ENCODE measurements at regions not wholly inside any gene's neighbourhood (a gene's known extent, or its start where the extent isn't known, plus 50 kb on each side); places are given as distances from the start of the nearest gene placed in this dataset.
"Not testable (repeated sequence)": the region's sequence is repeated elsewhere in the genome, so short reads cannot be mapped to it uniquely, and the experiment has no call there.

- DNase-seq, H3K27ac Mint-ChIP-seq, H3K4me3 Mint-ChIP-seq, H3K27me3 Mint-ChIP-seq, POLR2A ChIA-PET, H3K4me1 Mint-ChIP-seq, ATAC-seq, H3K36me3 Mint-ChIP-seq, H3K9me3 Mint-ChIP-seq: not testable (repeated sequence)
These were observed 130.2 kb downstream of the ATP6V0E2 start for GRCh38 chr7:150003973-150004372.

- H3K4me1 Mint-ChIP-seq, H3K4me3 Mint-ChIP-seq, H3K9me3 Mint-ChIP-seq, H3K36me3 Mint-ChIP-seq, ATAC-seq, POLR2A ChIA-PET, DNase-seq, H3K27me3 Mint-ChIP-seq, H3K27ac Mint-ChIP-seq: not testable (repeated sequence)
These were observed 131.1 kb downstream of the ATP6V0E2 start for GRCh38 chr7:150004843-150005242.

- H3K27ac Mint-ChIP-seq, DNase-seq, H3K4me1 Mint-ChIP-seq, H3K4me3 Mint-ChIP-seq, ATAC-seq, H3K36me3 Mint-ChIP-seq, H3K9me3 Mint-ChIP-seq, POLR2A ChIA-PET, H3K27me3 Mint-ChIP-seq: not testable (repeated sequence)
These were observed 136.0 kb downstream of the ATP6V0E2 start for GRCh38 chr7:150009620-150010303.

- H3K27me3 Mint-ChIP-seq, POLR2A ChIA-PET, H3K27ac Mint-ChIP-seq, H3K36me3 Mint-ChIP-seq, DNase-seq, H3K4me1 Mint-ChIP-seq, H3K9me3 Mint-ChIP-seq, H3K4me3 Mint-ChIP-seq, ATAC-seq: not testable (repeated sequence)
These were observed 143.0 kb downstream of the ATP6V0E2 start for GRCh38 chr7:150016651-150017189.

- H3K4me1 Mint-ChIP-seq, DNase-seq, H3K27me3 Mint-ChIP-seq, ATAC-seq, H3K9me3 Mint-ChIP-seq, POLR2A ChIA-PET, H3K27ac Mint-ChIP-seq, H3K36me3 Mint-ChIP-seq, H3K4me3 Mint-ChIP-seq: not testable (repeated sequence)
These were observed 146.4 kb downstream of the ATP6V0E2 start for GRCh38 chr7:150020210-150020609.

- ATAC-seq, DNase-seq, H3K9me3 Mint-ChIP-seq, H3K4me1 Mint-ChIP-seq, H3K36me3 Mint-ChIP-seq, H3K4me3 Mint-ChIP-seq, H3K27ac Mint-ChIP-seq, POLR2A ChIA-PET, H3K27me3 Mint-ChIP-seq: not testable (repeated sequence)
These were observed 151.1 kb downstream of the ATP6V0E2 start for GRCh38 chr7:150024550-150025490.

- H3K4me3 Mint-ChIP-seq, H3K4me1 Mint-ChIP-seq, DNase-seq, ATAC-seq, H3K27ac Mint-ChIP-seq, H3K9me3 Mint-ChIP-seq, H3K27me3 Mint-ChIP-seq, H3K36me3 Mint-ChIP-seq, POLR2A ChIA-PET: not testable (repeated sequence)
These were observed 152.0 kb downstream of the ATP6V0E2 start for GRCh38 chr7:150025802-150026201.

- H3K27ac Mint-ChIP-seq, H3K36me3 Mint-ChIP-seq, H3K9me3 Mint-ChIP-seq, ATAC-seq, H3K4me1 Mint-ChIP-seq, POLR2A ChIA-PET, H3K4me3 Mint-ChIP-seq, DNase-seq: not testable (repeated sequence)
- H3K27me3 Mint-ChIP-seq, result peaks cover 0 to 11% (median 0%) of the 10 kb centered on the region in 5 donors
These were observed 154.7 kb downstream of the ATP6V0E2 start for GRCh38 chr7:150028344-150029012.

- H3K9me3 Mint-ChIP-seq, H3K36me3 Mint-ChIP-seq, H3K4me3 Mint-ChIP-seq, DNase-seq, ATAC-seq, POLR2A ChIA-PET, H3K4me1 Mint-ChIP-seq, H3K27ac Mint-ChIP-seq: not testable (repeated sequence)
- H3K27me3 Mint-ChIP-seq, result peaks cover 0 to 13% (median 0%) of the 10 kb centered on the region in 5 donors
These were observed 155.2 kb downstream of the ATP6V0E2 start for GRCh38 chr7:150029013-150029389.

- H3K4me3 Mint-ChIP-seq, H3K36me3 Mint-ChIP-seq: not testable (repeated sequence)
These were observed 158.0 kb downstream of the ATP6V0E2 start for GRCh38 chr7:150031733-150032132.

GRCh38 chr7:150033711-150034110 lies 159.9 kb downstream of the ATP6V0E2 start:
- H3K4me3 Mint-ChIP-seq, DNase-seq, H3K9me3 Mint-ChIP-seq, ATAC-seq, H3K4me1 Mint-ChIP-seq, H3K27ac Mint-ChIP-seq, POLR2A ChIA-PET, H3K36me3 Mint-ChIP-seq: not testable (repeated sequence)
- H3K27me3 Mint-ChIP-seq, result peaks cover 0 to 13% (median 0%) of the 10 kb centered on the region in 5 donors

More at GRCh38 chr7:150031733-150032132, 158.0 kb downstream of the ATP6V0E2 start:
- ATAC-seq, H3K27ac Mint-ChIP-seq, H3K9me3 Mint-ChIP-seq, POLR2A ChIA-PET, H3K4me1 Mint-ChIP-seq, DNase-seq: not testable (repeated sequence)
- peaks cover 0 to 13% (median 0%) of the 10 kb centered on the region in 5 donors for H3K27me3 Mint-ChIP-seq

- H3K4me3 Mint-ChIP-seq, POLR2A ChIA-PET, DNase-seq, ATAC-seq, H3K4me1 Mint-ChIP-seq, H3K27ac Mint-ChIP-seq, H3K36me3 Mint-ChIP-seq, H3K9me3 Mint-ChIP-seq: not testable (repeated sequence)
- H3K27me3 Mint-ChIP-seq, result peaks cover 0 to 13% (median 0%) of the 10 kb centered on the region in 5 donors
These were observed 162.0 kb downstream of the ATP6V0E2 start for GRCh38 chr7:150035769-150036168.

GRCh38 chr7:150039061-150039460 lies 165.3 kb downstream of the ATP6V0E2 start:
- H3K36me3 Mint-ChIP-seq, H3K9me3 Mint-ChIP-seq, H3K4me3 Mint-ChIP-seq, ATAC-seq, H3K4me1 Mint-ChIP-seq, H3K27me3 Mint-ChIP-seq, POLR2A ChIA-PET, H3K27ac Mint-ChIP-seq, DNase-seq: not testable (repeated sequence)
